B cell (primary cell): ENCODE measurements at regions not wholly inside any gene's neighbourhood (a gene's known extent, or its start where the extent isn't known, plus 50 kb on each side); places are given as distances from the start of the nearest gene placed in this dataset.

Experiments
- ATAC-seq: fragments of 200-7000 bp; cut with Tn5 transposase; one replicate; pipeline ENCODE4 v1.10.0; 2021; ENCODE audit warnings: low read depth, mild to moderate bottlenecking, moderate number of reproducible peaks, moderate library complexity
- CTCF ChIA-PET: fragments of 350-600 bp; sonication (Branson Sonifier 250); formaldehyde crosslinking; loops from one replicate; lab custom pipeline; 2021; ENCODE audit warnings: antibody characterized with exemption, inconsistent platforms; lab: Charles Lee
- POLR2A ChIA-PET: fragments of 350-600 bp; sonication (Branson Sonifier 250); formaldehyde crosslinking; loops from one replicate; lab custom pipeline; 2021; ENCODE audit warnings: antibody characterized with exemption; lab: Charles Lee
- DNase-seq: peaks from one replicate; pipeline ENCODE4 v3.0.0; 2013
- H2AFZ ChIP-seq: 2 replicates; pipeline ENCODE4 v1.6.1; 2012; ENCODE audit warnings: mild to moderate bottlenecking, low read depth, low read length; ENCODE audit not compliant: insufficient read depth, poor library complexity, severe bottlenecking
- H3K27ac ChIP-seq, 2 donors: 1 replicate in 1 of 2; 2 replicates in 1 of 2; pipeline ENCODE4 v1.5.1; 2012 to 2013; ENCODE audit warnings: low read length in 2 of 2, mild to moderate bottlenecking in 2 of 2, moderate library complexity in 1 of 2
- H3K27me3 ChIP-seq, 4 experiments: fragments of 200-600 bp in 1 of 4; sonication (generic) in 1 of 4; replicated peaks in 1 of 4; 1 replicate in 2 of 4; 2 replicates in 2 of 4; pipeline versions ENCODE4 v1.6.1 to v1.7.0; 2013 to 2016; ENCODE audit warnings: low read length in 3 of 4, mild to moderate bottlenecking in 2 of 4, mixed read lengths in 1 of 4, moderate library complexity in 1 of 4; ENCODE audit not compliant: insufficient read depth in 4 of 4, control insufficient read depth in 3 of 4; ENCODE audit errors: control extremely low read depth in 1 of 4
- H3K36me3 ChIP-seq, 2 experiments: replicated peaks in 1 of 2; 1 replicate in 1 of 2; 2 replicates in 1 of 2; pipeline versions ENCODE4 v1.6.1 to v1.7.1; 2013; ENCODE audit warnings: low read length in 1 of 2; ENCODE audit not compliant: insufficient read depth in 2 of 2, control insufficient read depth in 1 of 2; ENCODE audit errors: control extremely low read depth in 1 of 2, extremely low read depth in 1 of 2
- H3K4me1 ChIP-seq, 2 donors: fragments of 200-600 bp in 1 of 2; sonication (generic) in 1 of 2; 1 replicate in 1 of 2; 2 replicates in 1 of 2; pipeline versions ENCODE4 v1.5.1 to v1.6.1; 2013 to 2017; ENCODE audit warnings: low read length in 2 of 2; ENCODE audit not compliant: control insufficient read depth in 2 of 2, insufficient read depth in 2 of 2
- H3K4me2 ChIP-seq: replicated peaks from 2 replicates; pipeline ENCODE3; 2012; ENCODE audit warnings: mild to moderate bottlenecking, low read depth, low read length; ENCODE audit not compliant: poor library complexity, severe bottlenecking
- H3K4me3 ChIP-seq, 5 experiments: fragments of 200-600 bp in 1 of 5; sonication (generic) in 1 of 5; 1 replicate in 3 of 5; 2 replicates in 2 of 5; pipeline versions ENCODE4 v1.5.1 to v1.7.0; 2011 to 2016; ENCODE audit warnings: low read length in 4 of 5, mild to moderate bottlenecking in 4 of 5, low read depth in 2 of 5, control low read depth in 1 of 5, moderate library complexity in 1 of 5; ENCODE audit not compliant: insufficient read depth in 1 of 5; ENCODE audit errors: control extremely low read depth in 1 of 5, extremely low read depth in 1 of 5
- H3K79me2 ChIP-seq: fragments of 200-600 bp; sonication (generic); one replicate; pipeline ENCODE4 v1.6.0; 2016; ENCODE audit warnings: low read length; ENCODE audit not compliant: control insufficient read depth, insufficient read depth
- H3K9ac ChIP-seq: fragments of 200-600 bp; sonication (generic); 2 replicates; pipeline ENCODE4 v1.6.1; 2017; ENCODE audit warnings: mild to moderate bottlenecking, low read length, moderate library complexity
- H3K9me3 ChIP-seq, 3 donors: one replicate each; pipeline versions ENCODE4 v1.6.1 to v1.7.1; 2013; ENCODE audit warnings: low read length in 2 of 3; ENCODE audit not compliant: control insufficient read depth in 2 of 3, insufficient read depth in 1 of 3; ENCODE audit errors: control extremely low read depth in 1 of 3
- H4K20me1 ChIP-seq: 2 replicates; pipeline ENCODE4 v1.6.0; 2012; ENCODE audit warnings: mild to moderate bottlenecking, low read length; ENCODE audit not compliant: insufficient read depth, control insufficient read depth, poor library complexity, severe bottlenecking
- H3K27ac Mint-ChIP-seq: one replicate; pipeline ENCODE4 v1.8.0; 2021; ENCODE audit warnings: mixed read lengths
- H3K27me3 Mint-ChIP-seq: one replicate; pipeline ENCODE4 v1.8.0; 2021; ENCODE audit warnings: mixed read lengths
- H3K4me1 Mint-ChIP-seq: one replicate; pipeline ENCODE4 v1.8.0; 2021; ENCODE audit warnings: mixed read lengths
- H3K4me3 Mint-ChIP-seq: one replicate; pipeline ENCODE4 v1.8.0; 2021; ENCODE audit warnings: mixed read lengths
- H3K9me3 Mint-ChIP-seq: one replicate; pipeline ENCODE4 v1.8.0; 2022; ENCODE audit warnings: mixed read lengths; ENCODE audit not compliant: insufficient read depth
- EZH2 ChIP-seq: IDR thresholded peaks from 2 replicates; pipeline ENCODE4 v1.6.1; 2012; ENCODE audit warnings: borderline replicate concordance, low read depth, mild to moderate bottlenecking, moderate library complexity, low read length; ENCODE audit not compliant: insufficient read depth, poor library complexity, severe bottlenecking
- WGBS: methylation state at CpG from one replicate; pipeline ENCODE4 v1.1.5; 2013; ENCODE audit warnings: missing lambda C conversion rate; ENCODE audit not compliant: insufficient coverage; 5-methylcytosine and 5-hydroxymethylcytosine counted together
- intact Hi-C: fragments of 100-400 bp; cut with micrococcal nuclease; formaldehyde crosslinking; loops from one replicate; pipeline ENCODE4 v1.10.0; 2022
- TF ChIP-seq, protein P1 (sequence below): fragments of 200-600 bp; IDR thresholded peaks from one replicate; pipeline ENCODE4 v1.8.0; 2022; ENCODE audit warnings: antibody characterized with exemption, mild to moderate bottlenecking

DNA sequence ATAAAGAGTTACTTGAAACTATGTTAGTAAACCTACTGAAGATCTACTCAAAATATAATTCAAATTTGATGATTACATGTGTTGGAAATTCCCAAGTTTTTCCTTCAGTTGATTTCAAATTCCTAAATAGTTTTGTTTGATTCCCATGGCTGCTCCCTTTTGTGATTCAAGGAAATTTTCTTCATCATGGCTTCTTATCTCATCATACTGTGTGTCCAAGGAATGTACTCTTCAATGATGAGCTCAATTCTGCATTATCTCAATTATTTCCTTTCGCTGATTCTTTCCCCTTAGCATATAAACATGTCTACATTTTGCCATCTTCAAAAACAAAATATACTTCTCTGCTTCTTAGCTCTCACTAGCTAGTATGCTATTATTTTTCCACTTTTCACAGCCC is 460.4 kb upstream of the NAALADL2 start:
- Histone ChIP-seq H3K4me1 (no peaks in the 10 kb centered on the region), H3K36me3 (no peaks in the 10 kb centered on the region), H3K9me3 (no peaks in the 10 kb centered on the region), H3K4me3 (no peak overlapping the region), H2AFZ (no peak overlapping the region), H3K4me2 (no peak overlapping the region), H3K27me3 (no peaks in the 10 kb centered on the region), H3K27ac (no peak overlapping the region), H3K9ac (no peak overlapping the region), H4K20me1 (no peaks in the 10 kb centered on the region), H3K79me2 (no peaks in the 10 kb centered on the region)
- TF ChIP-seq EZH2, result no peak
- TF ChIP-seq, protein P1, sequence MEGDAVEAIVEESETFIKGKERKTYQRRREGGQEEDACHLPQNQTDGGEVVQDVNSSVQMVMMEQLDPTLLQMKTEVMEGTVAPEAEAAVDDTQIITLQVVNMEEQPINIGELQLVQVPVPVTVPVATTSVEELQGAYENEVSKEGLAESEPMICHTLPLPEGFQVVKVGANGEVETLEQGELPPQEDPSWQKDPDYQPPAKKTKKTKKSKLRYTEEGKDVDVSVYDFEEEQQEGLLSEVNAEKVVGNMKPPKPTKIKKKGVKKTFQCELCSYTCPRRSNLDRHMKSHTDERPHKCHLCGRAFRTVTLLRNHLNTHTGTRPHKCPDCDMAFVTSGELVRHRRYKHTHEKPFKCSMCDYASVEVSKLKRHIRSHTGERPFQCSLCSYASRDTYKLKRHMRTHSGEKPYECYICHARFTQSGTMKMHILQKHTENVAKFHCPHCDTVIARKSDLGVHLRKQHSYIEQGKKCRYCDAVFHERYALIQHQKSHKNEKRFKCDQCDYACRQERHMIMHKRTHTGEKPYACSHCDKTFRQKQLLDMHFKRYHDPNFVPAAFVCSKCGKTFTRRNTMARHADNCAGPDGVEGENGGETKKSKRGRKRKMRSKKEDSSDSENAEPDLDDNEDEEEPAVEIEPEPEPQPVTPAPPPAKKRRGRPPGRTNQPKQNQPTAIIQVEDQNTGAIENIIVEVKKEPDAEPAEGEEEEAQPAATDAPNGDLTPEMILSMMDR, result no peak
- ATAC-seq, result no peak
- intact Hi-C loops, result no loop called here
- DNase-seq, result no peak
- ChIA-PET POLR2A (no interaction called here), CTCF (no interaction called here)
- no peaks in the 10 kb centered on the region for H3K9me3 Mint-ChIP-seq
- no peaks in the 10 kb centered on the region for H3K27me3 Mint-ChIP-seq
- H3K4me3 Mint-ChIP-seq, result no peak overlapping the region
- 100% methylated on average over 1 of the region's 1 CpG for WGBS
- H3K4me1 Mint-ChIP-seq, result no peaks in the 10 kb centered on the region
- H3K27ac Mint-ChIP-seq, result no peak overlapping the region

DNA sequence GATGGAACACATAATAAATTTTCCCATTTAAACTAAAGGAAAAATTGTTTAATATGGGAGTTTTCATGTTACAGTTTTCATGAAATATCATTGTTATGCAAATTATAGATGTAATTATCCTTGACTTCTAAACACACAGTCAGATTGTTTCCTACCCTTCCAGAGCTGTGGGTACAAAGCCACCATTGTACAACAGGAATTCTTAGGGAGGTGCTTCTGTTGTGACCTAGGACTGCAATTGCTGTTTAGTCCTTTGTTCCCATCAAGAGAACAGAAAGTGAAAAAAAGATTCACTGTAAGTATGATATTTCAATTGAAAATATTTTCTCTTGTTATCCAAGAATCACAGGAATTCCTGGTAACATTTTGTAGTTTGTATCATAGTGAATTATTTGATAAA is 455.3 kb upstream of the NAALADL2 start:
- no peak overlapping the region for H3K4me2 ChIP-seq
- H3K9ac ChIP-seq, result no peak overlapping the region
- H3K27ac ChIP-seq, result no peak overlapping the region
- DNase-seq, result no peak
- H3K27me3 ChIP-seq, result no peaks in the 10 kb centered on the region
- CTCF ChIA-PET, result no interaction called here
- no peak for ATAC-seq
- H4K20me1 ChIP-seq, result no peaks in the 10 kb centered on the region
- POLR2A ChIA-PET, result no interaction called here
- no peaks in the 10 kb centered on the region for H3K79me2 ChIP-seq
- Mint-ChIP-seq H3K4me3 (no peak overlapping the region), H3K27ac (no peak overlapping the region), H3K9me3 (peaks cover 7% of the 10 kb centered on the region), H3K4me1 (no peaks in the 10 kb centered on the region), H3K27me3 (no peaks in the 10 kb centered on the region)
- H2AFZ ChIP-seq, result no peak overlapping the region
- no peaks in the 10 kb centered on the region for H3K36me3 ChIP-seq
- no peaks in the 10 kb centered on the region for H3K4me1 ChIP-seq
- H3K9me3 ChIP-seq, result no peaks in the 10 kb centered on the region
- no peak overlapping the region for H3K4me3 ChIP-seq
- intact Hi-C loops, result no loop called here
- no peak for TF ChIP-seq EZH2
- TF ChIP-seq, protein P1, result no peak
